ENCODE measurements at regions not wholly inside any gene's neighbourhood (a gene's known extent, or its start where the extent isn't known, plus 50 kb on each side); places are given as distances from the start of the nearest gene placed in this dataset.
"Not testable (repeated sequence)": the region's sequence is repeated elsewhere in the genome, so short reads cannot be mapped to it uniquely, and the experiment has no call there.

DNA sequence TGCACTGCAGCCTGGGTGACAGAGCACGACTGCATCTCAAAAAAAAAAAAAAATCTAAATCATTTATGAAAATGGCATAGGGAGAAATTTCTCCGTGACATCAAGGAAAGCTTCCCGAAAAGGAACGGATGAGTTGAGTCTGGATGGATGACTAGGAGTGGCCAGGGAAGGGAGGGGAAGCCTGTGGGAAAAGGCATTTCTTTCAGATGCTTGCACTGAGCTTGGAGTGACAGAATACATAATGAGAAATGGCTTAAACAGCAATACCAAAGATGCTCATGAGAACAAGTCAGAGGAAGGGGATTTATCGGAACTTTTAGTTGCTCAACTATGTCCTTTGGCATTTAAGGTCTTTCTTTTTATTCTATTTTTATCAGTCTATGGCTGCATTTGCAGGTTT is 1369.2 kb upstream of the TMEM132C start:
- DNase-seq: no peak

DNA sequence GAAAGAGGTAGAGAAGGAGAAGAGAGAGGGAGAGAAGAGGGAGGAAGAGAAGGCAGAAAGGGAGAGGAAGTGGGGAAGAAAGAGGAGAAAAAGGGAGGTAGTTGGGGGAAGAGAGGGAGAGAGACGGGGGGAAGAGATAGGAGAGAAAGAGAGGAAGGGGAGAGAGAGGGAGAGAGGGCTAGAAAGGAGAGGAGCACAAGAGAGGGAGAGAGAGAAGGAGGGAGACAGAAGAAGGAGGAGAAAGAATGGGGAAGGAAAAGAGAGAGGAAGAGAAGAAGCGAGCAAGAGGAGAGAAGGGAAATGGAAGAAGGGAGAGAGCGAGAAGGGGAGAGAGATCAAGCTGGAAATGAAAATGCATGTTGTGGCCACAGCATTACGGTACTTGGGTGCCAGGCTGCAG is 1368.4 kb upstream of the TMEM132C start:
- no peak for DNase-seq

DNA sequence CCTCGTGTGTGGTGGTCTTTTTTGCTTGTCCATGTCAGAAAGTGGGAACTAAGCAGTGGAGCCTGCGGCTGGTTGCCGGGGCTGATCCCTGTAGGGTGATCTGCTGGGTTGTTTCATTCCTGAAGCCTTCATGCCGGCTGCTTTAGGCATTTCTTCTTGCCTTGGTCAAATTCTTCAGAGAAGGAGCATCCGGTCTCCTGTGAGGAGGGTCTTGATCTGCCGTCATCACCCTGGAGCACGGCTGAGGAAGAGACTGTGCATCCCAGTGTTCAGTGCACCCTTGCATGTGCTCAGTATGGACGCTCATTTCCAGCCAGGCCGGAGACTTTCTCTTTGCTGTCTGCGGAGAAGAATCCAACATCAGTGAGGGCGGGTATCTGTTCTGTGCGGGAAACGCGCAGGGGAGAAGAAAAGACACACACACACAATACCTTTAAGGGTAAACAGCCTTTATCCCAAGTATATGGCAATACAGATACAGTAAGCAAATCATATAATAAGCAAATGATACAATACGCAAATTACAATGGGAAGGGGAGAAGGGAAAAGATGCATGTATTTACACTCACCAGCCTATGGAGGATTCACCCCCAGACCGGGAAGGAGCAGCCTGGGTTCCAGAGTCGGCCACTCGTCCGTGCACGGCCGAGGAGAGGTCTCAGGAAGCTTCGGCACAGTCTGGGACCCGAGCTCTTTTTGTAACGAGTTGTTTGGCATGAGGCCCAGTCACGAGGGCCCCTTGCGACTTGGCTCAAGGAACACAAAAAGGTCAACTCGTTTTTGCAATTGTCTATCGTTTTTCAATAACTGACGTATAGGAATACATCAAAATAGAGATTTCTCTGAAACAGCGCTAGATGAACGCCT is 1366.8 kb upstream of the TMEM132C start:
- DNase-seq: no peak

DNA sequence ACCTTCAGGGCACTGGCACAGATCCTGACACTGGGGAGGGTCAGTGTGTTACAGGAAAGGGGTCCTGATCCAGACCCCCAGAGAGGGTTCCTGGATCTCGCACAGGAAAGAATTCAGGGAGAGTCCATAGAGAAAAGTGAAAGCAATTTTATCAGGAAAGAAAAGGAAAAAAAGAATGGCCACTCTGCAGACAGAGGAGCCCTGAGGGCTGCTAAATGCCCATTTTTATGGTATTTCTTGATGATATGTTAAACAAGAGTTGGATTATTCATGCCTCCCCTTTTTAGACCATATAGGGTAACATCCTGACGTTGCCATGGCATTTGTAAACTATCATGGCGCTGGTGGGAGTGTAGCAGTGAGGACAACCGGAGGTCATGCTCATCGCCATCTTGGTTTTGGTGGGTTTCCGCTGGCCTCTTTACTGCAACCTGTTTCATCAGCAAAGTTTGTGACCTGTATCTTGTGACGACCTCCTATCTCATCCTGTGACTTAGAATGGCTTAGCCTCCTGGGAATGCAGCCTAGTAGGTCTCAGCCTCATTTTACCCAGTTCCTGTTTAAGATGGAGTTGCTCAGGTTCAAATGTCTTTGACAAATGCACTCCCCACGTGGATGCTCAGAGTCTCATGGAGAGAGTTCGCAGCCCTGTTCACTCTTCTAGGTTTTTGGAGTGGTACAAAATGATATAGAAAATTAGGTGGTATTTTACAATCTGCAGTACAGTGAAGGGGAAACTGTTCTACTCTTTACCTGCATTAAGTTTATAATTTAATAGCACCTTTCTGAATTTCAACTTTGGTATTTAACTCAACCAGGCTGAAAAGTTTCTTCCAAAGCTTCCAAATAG is 1363.7 kb upstream of the TMEM132C start:
- no peak for DNase-seq

DNA sequence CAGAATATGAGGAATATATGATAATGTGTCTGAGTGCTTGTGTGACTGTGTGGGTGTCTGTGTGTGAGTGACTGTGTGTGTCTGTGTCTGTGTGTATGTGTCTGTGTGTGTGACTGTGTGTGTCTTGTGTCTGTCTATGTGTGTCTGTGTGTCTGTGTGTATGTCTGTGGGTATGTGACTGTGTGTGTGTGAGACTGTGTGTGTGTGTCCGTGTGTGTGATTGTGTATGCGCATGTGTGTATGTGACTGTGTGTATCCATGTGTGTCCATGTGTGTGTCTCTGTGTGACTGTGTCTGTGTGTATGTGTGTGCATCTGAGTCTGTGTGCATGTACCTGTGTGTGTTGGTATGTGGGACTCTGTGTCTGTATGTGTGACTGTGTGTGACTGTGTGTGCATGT is 1361.2 kb upstream of the TMEM132C start:
- no peak for DNase-seq

DNA sequence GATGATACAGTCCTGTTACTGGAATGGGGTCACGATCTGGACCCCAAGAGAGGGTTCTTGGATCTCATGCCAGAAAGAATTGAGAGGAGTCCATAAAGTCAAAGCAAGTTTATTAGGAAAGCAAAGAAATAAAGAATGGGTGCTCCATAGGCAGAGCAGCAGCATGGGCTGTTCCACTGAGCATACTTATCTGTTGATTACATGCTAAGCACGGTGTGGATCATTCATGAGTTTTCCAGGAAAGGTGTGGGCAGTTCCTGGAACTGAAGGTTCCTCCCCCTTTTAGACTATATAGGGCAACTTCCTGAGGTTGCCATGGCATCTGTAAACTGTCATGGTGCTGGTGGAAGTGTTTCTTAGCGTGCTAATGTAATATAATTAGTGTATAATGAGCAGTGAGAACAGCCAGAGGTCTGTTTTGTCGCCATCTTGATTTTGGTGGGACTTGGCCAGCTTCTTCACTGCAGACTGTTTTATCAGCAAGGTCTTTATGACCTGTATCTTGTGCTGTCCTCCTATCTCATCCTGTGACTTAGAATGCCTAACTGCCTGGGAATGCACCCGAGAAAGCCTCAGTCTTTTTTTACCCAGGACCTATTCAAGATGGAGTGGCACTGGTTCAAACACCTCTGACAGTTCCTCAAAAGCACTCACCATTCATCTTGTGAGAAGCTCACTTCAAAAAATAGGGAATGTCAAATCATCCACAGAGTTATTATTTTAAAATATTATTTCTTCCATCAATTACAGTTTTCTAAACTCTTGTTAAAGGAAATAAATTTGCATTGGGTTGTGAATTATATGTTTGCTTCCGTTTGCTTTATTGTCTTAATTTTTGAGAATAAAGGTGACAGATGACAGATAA is 1358.8 kb upstream of the TMEM132C start:
- no peak for DNase-seq

DNA sequence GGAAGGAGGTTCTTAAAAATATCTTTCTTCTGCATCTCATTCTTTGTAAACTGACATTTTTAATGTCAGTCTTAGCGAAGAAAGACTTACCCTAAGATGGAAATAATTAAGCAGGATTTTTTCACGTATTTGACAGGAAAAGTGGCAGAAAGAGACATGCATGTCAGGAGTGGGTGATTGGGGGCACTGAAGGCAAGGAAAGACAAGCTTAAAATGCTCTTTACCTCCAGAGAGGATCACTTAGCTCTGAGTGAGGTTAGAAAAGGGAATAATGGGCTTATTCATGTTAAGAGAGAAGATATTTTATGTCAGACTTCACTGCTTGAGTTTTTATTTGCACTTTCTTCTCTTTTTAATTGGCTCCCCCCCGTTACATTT is 1358.2 kb upstream of the TMEM132C start:
- no peak for DNase-seq

DNA sequence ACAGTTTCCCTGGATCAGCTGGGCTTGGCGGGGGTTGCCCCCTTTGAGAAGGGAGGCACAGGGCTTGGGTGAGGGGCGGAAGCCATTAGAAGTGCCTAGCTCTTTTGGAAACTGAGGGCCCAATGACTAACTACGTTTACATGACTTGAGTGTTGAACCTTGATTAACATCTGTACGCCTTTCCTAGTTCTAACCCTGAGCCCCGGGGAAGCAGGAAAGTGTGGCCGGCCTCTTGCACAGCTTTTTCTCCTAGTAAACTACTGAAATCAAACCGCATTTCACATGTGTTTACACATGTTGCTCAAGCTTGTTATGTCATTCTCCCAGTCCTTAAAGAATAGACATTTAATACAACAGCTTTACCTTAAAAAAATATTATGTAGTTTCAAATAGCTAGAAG is 1356.4 kb upstream of the TMEM132C start:
- DNase-seq: no peak

DNA sequence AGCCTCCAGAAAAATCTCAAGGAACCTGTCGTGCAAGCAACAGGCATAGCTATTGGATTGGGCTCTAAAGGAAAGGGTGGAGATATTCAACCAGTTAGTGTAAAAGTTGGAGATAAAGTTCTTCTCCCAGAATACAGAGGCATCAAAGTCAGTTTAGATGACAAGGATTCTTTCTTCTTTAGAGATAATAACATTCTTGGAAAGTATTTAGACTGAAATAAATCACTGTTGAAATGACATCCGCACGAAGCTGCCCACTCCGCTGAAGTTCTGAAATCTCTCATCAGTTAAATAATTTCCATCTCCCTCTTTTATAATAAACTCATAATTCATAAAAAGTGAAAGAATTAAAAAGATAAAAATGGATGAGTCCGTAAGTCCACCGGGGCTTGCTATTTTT is 1354.9 kb upstream of the TMEM132C start:
- no peak for DNase-seq

DNA sequence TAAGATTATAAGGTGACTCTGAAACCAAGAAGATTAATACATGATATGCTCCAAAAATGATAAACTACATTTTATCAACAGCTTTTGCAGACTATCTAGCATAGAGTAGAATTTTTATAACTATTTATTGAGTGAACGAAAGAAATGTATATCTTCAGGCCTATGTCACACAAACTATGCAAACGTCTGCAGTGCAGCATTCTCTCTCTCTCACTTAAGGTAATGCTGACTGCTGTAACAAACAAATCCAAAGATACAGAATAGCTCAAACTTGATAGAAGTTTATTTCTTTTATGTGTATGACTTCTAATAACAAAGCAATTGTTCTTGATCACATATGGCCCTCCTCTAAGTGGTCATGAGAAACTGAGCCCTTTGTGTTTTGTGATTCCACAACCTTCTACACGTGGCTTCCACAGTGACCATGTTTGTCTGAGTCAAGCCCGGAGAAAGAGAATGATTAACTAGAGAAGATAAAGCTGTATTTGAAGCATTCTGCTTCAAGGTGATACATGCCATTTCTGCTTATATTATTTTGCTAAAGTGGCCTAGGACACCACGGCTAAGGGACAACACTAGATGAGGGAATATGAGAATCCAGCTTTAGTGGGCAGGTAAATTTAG is 1352.7 kb upstream of the TMEM132C start:
- no peak for DNase-seq

DNA sequence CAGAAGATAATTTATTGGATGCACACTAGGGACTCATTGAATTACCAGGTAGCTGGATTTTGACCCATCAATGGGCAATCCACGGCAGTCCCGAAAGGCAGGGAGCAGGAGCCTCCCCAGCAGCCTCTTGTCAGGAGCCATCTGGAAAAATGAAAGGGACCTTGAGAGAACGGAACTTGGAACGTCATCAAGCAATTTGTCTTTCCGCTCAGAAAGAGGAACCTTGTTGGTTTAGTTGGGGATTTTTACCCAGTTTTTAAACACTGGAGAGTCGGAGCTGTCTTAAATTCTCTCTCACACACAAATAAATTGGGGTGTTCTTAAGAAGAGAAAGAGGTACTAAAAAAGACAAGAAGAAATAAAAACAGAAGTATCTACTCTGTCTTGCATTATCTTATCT is 1351.7 kb upstream of the TMEM132C start:
- no peak for DNase-seq

DNA sequence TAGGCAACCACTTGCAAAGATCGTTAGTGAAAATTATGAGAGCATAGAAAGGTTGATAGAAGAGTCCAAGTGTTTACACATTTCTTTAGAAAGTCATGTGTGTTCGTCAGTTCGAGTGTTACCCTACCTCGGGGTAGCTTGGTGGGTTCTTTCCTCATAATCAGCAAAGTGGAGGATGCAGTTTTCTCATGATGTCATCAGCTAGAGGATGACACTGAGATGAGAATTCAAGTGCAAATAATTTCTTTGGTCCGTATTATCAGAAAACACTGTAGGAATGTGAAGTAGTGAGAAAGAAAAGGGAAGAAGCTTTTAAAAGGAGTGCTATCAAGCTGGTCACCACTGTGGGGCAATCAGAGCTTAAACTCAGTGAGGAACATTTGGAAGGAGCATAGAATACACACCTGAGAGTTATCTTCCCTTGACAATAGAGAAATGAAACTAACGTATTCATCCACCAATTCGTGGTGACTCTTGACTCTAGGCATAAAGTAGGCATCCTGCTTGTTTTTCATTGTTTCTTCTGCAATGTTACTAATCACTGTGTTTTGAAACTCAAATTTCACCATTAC is 1340.9 kb upstream of the TMEM132C start:
- no peak for DNase-seq

DNA sequence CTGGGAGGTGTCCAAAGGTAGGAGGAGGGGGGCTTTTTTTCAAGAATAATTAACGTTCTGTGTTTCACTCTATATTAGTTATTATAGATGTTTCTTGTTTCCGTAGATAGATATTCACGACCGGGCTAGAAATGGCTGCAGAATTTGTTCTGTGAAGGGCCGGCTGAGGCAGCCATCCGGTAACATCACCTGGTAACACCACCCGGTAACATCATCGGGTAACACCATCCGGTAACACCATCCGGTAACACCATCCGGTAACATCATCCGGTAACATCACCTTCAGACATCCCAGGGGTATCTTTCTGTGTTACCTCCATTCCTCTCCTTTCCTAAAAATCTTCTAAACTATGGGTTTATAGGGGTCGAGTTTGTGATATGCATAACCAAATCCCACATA is 1336.7 kb upstream of the TMEM132C start:
- DNase-seq: no peak

DNA sequence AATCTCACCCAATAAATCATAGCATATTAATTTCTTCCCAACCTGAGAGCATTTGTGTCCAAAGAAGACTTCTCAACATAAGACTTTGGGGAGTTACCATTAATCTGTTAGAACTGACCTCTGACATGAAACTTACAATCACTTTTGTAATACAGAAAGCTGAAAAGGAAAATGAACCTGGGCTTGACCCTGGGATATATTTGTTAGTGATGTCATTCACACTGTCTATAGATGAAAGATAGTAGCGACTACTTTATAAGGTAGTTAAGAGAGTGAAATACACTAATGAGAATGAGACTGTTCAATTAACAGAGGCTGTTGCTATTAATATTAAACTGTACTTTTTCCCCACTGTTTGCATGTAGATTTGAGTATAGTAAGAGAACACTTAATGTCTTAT is 1334.8 kb upstream of the TMEM132C start:
- no peak for DNase-seq

DNA sequence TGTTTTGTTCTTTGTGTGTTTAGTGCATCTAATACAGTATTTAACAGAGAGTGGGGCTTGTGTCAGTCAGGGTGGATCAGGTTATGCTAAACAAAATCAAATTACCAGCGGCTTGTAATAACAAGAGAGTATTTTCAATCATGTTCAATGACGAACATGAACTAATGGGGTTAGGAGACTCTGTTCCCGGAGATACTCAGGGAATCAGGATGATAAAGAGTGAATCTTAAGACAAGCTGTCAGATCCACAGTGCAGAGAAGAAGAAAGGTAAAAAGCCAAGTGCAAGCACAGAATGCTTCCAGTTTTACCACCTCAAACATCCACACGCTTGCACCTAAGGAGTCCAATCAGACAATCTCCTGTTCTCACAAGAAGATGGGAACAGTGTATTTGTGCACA is 1331.5 kb upstream of the TMEM132C start:
- DNase-seq: no peak

DNA sequence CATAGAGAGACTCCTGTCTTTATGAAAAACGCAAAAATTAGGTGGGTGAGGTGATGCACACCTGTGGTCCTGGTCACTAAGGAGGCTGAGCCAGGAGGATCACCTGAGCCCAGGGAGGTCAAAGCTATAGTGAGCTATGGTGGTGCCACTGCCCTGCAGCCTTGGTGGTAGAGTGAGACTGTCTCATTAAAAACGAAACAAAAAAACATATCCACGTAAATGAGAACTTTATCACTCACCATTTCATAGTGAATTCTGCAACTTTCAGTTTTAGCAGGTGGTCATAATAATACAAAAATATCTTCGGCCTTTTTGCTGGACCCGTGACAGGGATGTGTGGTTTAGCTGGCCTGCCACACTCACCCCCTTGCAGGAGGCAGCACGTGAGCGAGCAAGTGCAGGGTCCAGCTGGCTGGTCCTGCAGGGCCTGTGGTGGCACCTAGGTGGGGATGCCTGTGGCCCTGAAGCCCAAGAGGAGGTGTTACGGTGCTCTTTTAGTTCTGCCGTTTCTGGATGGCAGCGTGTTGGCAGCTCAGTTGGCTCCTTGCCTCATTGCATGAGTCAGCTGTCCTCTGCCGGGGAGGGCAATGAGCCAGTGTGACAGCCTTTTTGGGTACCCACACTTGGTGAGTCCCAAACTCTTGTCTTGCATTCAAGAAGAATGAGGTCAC is 1330.7 kb upstream of the TMEM132C start:
- peak; percentile 27 for DNase-seq

DNA sequence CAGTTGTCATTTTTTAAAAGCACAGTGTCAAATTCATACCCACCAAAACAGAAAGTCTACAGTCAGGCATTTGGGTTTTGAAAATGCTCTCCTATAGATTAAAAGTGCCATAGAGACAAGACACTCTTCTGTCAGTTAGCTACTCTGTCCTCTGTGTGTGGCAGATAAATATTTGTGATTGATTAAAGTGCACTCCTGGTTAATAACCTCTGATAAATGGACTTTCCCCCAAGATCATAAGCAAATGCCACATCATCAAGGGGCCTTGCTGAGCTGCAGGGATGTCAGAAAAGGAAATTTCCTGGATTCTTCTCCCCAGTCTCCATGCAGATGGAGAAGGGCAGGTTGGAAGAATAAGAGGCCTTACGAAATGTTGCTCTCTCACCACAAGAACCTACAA is 1329.5 kb upstream of the TMEM132C start:
- no peak for DNase-seq

DNA sequence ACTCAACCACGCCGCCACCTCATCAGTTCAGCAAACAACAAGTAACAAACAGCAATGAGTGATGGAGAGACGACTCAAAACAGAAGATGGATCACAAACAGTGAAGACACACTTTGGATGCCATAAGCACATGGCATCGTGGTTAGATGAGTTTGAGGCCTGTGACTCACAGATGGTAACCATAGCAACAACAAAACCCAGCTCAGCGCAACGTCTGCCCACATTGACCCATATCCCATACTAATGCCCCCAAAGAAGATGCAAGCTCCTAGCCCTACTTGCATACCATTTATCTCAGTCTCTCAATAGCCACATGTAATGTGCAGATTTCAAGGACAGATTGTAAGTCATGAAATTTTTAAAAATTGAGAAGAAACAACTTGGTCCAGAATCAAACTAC is 1322.3 kb upstream of the TMEM132C start:
- DNase-seq: no peak

DNA sequence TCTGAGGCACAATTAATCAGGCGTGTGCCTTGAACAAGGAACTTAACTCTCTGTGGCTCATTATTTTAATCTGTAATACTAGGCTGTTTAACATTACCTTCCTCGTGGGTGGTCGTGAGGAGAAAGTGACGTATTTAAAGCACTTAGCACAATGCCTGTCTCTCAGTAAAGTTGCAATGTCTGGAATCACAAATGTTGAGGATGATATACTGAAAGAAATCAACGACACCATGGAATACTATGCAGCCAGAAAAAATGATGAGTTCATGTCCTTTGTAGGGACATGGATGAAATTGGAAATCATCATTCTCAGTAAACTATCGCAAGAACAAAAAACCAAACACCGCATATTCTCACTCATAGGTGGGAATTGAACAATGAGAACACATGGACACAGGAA is 1320.0 kb upstream of the TMEM132C start:
- DNase-seq: not testable (repeated sequence)

DNA sequence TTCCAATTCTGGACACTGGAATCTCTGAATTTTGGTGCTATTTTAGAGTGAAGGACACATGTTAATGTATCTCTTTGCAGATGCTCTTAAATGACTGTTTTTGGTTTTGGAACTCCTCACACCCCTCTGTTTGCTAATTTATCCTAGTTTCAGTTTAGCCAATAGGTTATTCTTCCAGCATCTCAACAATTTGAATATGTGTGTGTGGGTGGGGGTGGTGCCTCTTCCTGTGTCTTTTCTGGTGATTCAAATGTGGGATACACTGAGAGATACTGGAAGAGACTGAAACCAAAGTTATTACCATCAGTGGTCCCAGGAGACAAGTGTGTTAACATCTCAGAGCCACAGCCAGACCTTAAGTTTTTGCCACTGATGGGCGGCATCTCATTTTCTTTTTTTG is 1317.4 kb upstream of the TMEM132C start:
- DNase-seq: no peak

DNA sequence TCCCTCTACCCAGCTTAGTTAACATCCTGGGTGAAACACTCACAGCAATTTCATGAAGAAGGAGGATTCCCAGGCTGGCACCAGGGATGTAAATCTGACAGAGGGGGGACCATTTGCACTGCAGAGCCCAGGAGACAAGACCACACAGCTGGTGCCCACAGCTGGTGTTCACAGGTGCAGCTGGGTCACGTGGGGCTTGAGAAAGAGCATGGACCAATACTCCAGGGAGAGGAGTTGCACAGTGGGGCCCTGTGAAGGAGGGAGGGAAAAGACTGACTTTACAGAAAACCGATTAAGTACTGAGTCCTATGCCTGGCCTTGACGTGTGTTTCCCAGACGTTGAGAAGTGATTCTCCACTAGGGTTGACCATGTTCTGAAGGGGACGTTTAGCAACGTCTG is 1316.7 kb upstream of the TMEM132C start:
- no peak for DNase-seq

Measured in GOT3 (cell line).